WTC11 (cell line): ENCODE measurements at regions not wholly inside any gene's neighbourhood (a gene's known extent, or its start where the extent isn't known, plus 50 kb on each side); places are given as distances from the start of the nearest gene placed in this dataset.

Source experiments
- CREB1 ChIP-seq: sonication (generic); formaldehyde crosslinking; IDR thresholded peaks from 2 replicates; pipeline ENCODE4 v1.8.0; 2023; ENCODE audit warnings: mild to moderate bottlenecking, missing genetic modification reagents
- CTCF ChIP-seq: fragments of 200-600 bp; IDR thresholded peaks from 2 replicates; pipeline ENCODE4 v1.8.0; 2022; ENCODE audit warnings: antibody characterized with exemption
- JUN ChIP-seq: sonication (generic); formaldehyde crosslinking; IDR thresholded peaks from 2 replicates; pipeline ENCODE4 v1.8.0; 2023; ENCODE audit warnings: mild to moderate bottlenecking, missing genetic modification reagents
- MXD4 ChIP-seq: fragments of 250-450 bp; sonication (Bioruptor Pico); IDR thresholded peaks from 2 replicates; pipeline ENCODE4 v1.8.0; 2021; ENCODE audit warnings: mild to moderate bottlenecking, moderate library complexity, borderline replicate concordance
- NR2C2 ChIP-seq: sonication (generic); formaldehyde crosslinking; IDR thresholded peaks from 2 replicates; pipeline ENCODE4 v1.8.0; 2022; ENCODE audit warnings: mild to moderate bottlenecking, missing genetic modification reagents

GRCh38 chr2:167534443-167534842 is 646.2 kb downstream of the XIRP2 start:
- no peak for TF ChIP-seq CTCF
- TF ChIP-seq NR2C2 (CRISPR knock-in tag) = no peak
- no peak for TF ChIP-seq JUN
- TF ChIP-seq CREB1 (CRISPR knock-in tag) = no peak
- TF ChIP-seq MXD4 (CRISPR knock-in tag) = no peak
